RWPE2 (cell line): ENCODE measurements at regions not wholly inside any gene's neighbourhood (a gene's known extent, or its start where the extent isn't known, plus 50 kb on each side); places are given as distances from the start of the nearest gene placed in this dataset.

Source experiments
- ATAC-seq: fragments of 200-7000 bp; cut with Tn5 transposase; 3 replicates; pipeline ENCODE4 v1.9.1; 2021; ENCODE audit warnings: low read depth
- DNase-seq: peaks from one replicate; pipeline ENCODE4 v3.0.0-alpha.2; 2020; ENCODE audit warnings: low spot score
- H3K27ac ChIP-seq: fragments of 450-650 bp; 2 replicates; pipeline ENCODE4 v1.5.1; 2017; ENCODE audit warnings: mild to moderate bottlenecking; ENCODE audit not compliant: poor library complexity, severe bottlenecking
- H3K27me3 ChIP-seq: fragments of 250-450 bp; sonication (Bioruptor Pico); 2 replicates; pipeline ENCODE4 v1.5.1; 2021; ENCODE audit warnings: mild to moderate bottlenecking, moderate library complexity; ENCODE audit not compliant: insufficient read depth, poor library complexity, severe bottlenecking
- H3K36me3 ChIP-seq: fragments of 250-450 bp; sonication (Bioruptor Pico); 2 replicates; pipeline ENCODE4 v1.5.1; 2020; ENCODE audit warnings: low read depth, mild to moderate bottlenecking, moderate library complexity
- H3K4me1 ChIP-seq: fragments of 250-450 bp; sonication (Bioruptor Pico); 2 replicates; pipeline ENCODE4 v1.5.1; 2021; ENCODE audit warnings: mild to moderate bottlenecking, moderate library complexity; ENCODE audit not compliant: insufficient read depth, poor library complexity, severe bottlenecking
- H3K4me3 ChIP-seq: fragments of 250-450 bp; sonication (Bioruptor Pico); 2 replicates; pipeline ENCODE4 v1.5.1; 2021; ENCODE audit warnings: mild to moderate bottlenecking, moderate library complexity; ENCODE audit not compliant: severe bottlenecking
- H3K9me3 ChIP-seq: fragments of 250-450 bp; sonication (Bioruptor Pico); 2 replicates; pipeline ENCODE4 v1.5.1; 2021; ENCODE audit warnings: mild to moderate bottlenecking, moderate library complexity; ENCODE audit not compliant: severe bottlenecking
- TF ChIP-seq, protein P1 (sequence below): fragments of 450-650 bp; IDR thresholded peaks from one replicate; pipeline ENCODE4 v1.5.1; 2017; ENCODE audit warnings: mild to moderate bottlenecking, moderate library complexity; ENCODE audit not compliant: poor library complexity, severe bottlenecking

- DNase-seq (no peak), ATAC-seq (0 out of 3 replicates have a peak, but pooled peaks have one; percentile 25)
- Histone ChIP-seq H3K27me3 (no peaks in the 10 kb centered on the region), H3K4me3 (no peak overlapping the region), H3K27ac (no peak overlapping the region), H3K4me1 (no peaks in the 10 kb centered on the region), H3K36me3 (no peaks in the 10 kb centered on the region), H3K9me3 (no peaks in the 10 kb centered on the region)
- TF ChIP-seq, protein P1, sequence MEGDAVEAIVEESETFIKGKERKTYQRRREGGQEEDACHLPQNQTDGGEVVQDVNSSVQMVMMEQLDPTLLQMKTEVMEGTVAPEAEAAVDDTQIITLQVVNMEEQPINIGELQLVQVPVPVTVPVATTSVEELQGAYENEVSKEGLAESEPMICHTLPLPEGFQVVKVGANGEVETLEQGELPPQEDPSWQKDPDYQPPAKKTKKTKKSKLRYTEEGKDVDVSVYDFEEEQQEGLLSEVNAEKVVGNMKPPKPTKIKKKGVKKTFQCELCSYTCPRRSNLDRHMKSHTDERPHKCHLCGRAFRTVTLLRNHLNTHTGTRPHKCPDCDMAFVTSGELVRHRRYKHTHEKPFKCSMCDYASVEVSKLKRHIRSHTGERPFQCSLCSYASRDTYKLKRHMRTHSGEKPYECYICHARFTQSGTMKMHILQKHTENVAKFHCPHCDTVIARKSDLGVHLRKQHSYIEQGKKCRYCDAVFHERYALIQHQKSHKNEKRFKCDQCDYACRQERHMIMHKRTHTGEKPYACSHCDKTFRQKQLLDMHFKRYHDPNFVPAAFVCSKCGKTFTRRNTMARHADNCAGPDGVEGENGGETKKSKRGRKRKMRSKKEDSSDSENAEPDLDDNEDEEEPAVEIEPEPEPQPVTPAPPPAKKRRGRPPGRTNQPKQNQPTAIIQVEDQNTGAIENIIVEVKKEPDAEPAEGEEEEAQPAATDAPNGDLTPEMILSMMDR: no peak
Observed at GRCh38 chr4:164615964-164616363, 138.0 kb upstream of the SMIM31 start.

- Histone ChIP-seq H3K27ac (no peak overlapping the region), H3K27me3 (no peaks in the 10 kb centered on the region), H3K4me3 (no peak overlapping the region), H3K4me1 (peaks cover 3% of the 10 kb centered on the region), H3K9me3 (no peaks in the 10 kb centered on the region), H3K36me3 (no peaks in the 10 kb centered on the region)
- DNase-seq: no peak
- TF ChIP-seq, protein P1: no peak
- no peak for ATAC-seq
Observed at GRCh38 chr4:164616961-164617360, 137.0 kb upstream of the SMIM31 start.

DNA sequence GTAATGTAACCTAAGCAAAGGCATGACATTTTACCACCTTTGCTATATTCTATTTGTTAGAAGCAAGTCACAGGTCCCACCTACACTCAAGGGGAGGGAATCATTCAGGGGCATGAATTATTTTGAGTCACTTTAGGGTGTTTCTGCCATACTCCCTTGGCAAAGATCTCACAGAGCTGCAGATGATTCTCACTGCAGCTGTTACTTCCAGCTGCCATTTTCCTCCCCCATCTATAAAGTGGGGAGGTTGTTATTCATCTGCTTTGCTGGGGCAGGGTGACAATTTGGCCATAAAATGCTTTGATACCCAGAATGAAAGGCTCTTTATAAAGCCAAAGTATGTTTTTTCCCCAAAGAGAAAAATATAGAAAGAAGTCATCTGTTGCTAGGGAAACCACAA is 136.5 kb upstream of the SMIM31 start:
- Histone ChIP-seq H3K27me3 (no peaks in the 10 kb centered on the region), H3K4me3 (no peak overlapping the region), H3K9me3 (no peaks in the 10 kb centered on the region), H3K4me1 (peaks cover 4% of the 10 kb centered on the region), H3K27ac (no peak overlapping the region), H3K36me3 (no peaks in the 10 kb centered on the region)
- DNase-seq (no peak), ATAC-seq (no peak)
- TF ChIP-seq, protein P1: no peak

DNA sequence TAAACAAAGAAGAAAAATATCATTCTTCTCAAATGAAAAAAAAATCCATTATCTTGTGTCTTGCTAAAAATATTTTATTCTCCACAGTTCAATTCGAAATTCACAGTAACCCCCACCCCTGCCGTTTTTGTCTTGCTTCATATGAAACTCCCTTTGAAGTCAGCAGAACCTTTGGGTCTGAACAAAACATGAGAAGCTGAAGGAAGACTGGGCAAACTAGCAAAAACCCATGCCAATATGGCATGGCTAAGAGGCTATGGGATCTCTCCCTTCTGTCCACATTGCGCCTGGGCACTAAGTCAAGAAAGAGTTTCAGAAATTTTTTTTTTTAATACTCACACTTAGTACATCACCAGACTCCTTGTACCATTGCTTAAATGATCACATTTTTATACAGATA is 136.0 kb upstream of the SMIM31 start:
- TF ChIP-seq, protein P1: no peak
- Histone ChIP-seq H3K4me1 (peaks cover 4% of the 10 kb centered on the region), H3K4me3 (no peak overlapping the region)

GRCh38 chr4:164621886-164622521 is 131.9 kb upstream of the SMIM31 start:
- Histone ChIP-seq H3K36me3 (no peaks in the 10 kb centered on the region), H3K9me3 (no peaks in the 10 kb centered on the region), H3K27ac (no peak overlapping the region), H3K4me1 (peaks cover 4% of the 10 kb centered on the region), H3K4me3 (no peak overlapping the region), H3K27me3 (no peaks in the 10 kb centered on the region)
- TF ChIP-seq, protein P1: no peak
- ATAC-seq (peak; percentile 83), DNase-seq (no peak)

More for the DNA sequence above, 136.0 kb upstream of the SMIM31 start:
- Histone ChIP-seq H3K9me3 (no peaks in the 10 kb centered on the region), H3K27me3 (no peaks in the 10 kb centered on the region), H3K27ac (no peak overlapping the region), H3K36me3 (no peaks in the 10 kb centered on the region)
- no peak for DNase-seq
- ATAC-seq: no peak
